IPS-NIHi7 (cell line): ENCODE measurements at regions not wholly inside any gene's neighbourhood (a gene's known extent, or its start where the extent isn't known, plus 50 kb on each side); places are given as distances from the start of the nearest gene placed in this dataset.

Source experiments
- DNase-seq: peaks from one replicate; pipeline ENCODE4 v3.0.0; 2012; ENCODE audit warnings: mixed read lengths; ENCODE audit errors: extremely low spot score

- DNase-seq: no peak
These were observed 72.6 kb upstream of the STXBP5 start for GRCh38 chr6:147131532-147132128.

- DNase-seq: no peak
These were observed 71.3 kb upstream of the STXBP5 start for GRCh38 chr6:147132889-147133288.

DNA sequence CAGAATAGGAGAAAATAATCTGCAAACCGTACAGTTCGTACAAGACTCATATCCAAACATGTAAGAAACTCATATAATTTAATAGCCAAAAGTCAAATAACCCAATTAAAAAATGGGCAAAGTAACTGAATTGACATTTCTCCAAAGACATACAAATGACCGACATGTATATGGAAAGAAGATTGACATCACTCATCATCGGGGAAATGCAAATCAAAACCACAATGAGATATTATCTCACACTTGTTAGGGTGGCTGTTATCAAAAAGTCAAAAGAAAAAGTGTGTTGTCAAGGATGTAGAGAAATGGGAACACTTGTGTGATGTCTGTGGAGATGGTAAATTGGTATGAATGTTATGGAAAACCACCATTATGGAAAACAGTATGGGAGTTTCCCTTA lies 70.5 kb upstream of the STXBP5 start:
- no peak for DNase-seq

DNA sequence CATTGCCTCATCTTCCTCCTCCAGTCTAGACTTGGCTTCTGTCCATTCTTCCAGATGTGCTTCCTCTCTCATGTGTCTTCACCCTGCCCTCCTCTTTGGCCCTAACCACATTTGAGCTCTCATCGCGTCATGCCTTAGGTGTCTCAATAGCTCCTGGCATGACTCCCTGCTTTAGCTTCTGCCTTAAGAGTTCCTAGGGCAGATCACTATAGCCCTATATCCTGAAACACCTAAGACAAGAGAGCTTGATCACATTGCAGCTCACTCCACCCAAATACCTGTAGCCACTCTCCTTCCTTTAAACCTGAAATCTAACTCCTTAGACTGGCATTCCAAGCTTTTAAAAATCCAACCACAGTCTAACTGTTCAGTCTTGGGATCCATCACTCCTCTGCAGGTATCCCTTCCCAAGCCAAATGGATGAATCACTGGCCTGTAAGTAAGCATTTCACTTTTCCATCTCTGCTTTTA lies 69.0 kb upstream of the STXBP5 start:
- no peak for DNase-seq

GRCh38 chr6:147136057-147136456 lies 68.2 kb upstream of the STXBP5 start:
- no peak for DNase-seq

DNA sequence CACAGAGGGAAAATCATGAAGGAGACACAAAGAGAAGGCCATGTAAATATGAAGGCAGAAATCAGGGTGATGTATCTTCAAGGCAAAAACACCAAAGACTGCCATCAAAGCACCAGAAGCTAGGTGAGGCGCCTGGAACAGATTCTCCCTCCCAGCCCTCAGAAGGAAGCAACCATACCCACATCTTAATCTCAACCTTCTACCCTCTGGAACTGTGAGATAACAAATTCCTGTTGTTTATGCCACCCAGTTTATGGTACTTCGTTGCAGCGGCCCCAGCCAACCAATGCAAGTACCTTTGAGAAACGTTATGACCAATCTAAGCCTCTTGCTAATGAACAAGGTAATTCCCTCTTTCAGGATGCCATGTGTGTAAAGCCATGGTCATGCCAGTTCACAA lies 66.2 kb upstream of the STXBP5 start:
- no peak for DNase-seq

DNA sequence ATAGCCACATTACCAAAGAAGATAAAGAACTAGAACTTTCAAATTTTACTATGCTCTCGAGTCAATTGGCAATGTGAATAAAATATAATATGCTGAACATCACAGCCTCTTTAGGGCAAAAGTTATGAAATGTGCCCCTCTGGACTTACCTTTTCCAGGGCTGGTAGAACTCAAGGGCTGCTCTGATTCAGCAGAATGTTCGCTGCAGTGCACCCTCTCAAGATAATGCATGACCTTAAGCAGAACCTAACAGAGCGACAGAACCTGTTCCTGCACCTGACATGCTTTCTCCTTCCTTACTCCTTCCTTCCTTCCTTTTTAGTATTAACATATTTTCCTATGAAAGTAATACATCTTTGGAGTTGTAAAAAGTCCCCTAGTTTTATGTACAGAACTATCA lies 65.4 kb upstream of the STXBP5 start:
- no peak for DNase-seq

DNA sequence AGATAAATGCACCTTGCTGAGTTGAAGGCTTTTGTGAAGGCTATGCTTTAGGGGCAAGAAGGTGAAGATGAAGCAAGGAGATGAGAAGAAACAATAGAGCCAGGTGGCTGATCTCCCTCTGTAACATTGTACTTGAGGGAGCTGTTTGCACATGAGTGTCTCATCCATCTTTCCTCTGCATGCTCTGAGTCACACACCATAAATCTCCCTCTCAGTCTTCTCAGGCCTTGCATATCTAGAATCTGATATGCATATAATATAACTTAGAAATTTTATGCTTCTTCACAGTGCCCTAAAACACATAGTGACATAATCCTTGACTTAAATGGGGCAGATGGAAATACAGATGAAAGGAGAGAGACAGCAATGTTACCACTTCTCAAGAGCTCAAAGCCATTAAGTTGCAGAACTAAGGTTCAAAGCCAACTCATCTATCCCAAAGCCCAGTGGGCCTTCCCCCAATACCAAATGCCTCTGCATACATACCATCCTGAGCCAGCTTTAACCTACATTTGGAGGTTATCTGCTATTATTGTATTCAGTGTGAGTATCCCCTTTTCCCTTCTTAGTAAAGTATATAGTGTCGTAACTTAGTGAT lies 62.4 kb upstream of the STXBP5 start:
- DNase-seq: no peak

DNA sequence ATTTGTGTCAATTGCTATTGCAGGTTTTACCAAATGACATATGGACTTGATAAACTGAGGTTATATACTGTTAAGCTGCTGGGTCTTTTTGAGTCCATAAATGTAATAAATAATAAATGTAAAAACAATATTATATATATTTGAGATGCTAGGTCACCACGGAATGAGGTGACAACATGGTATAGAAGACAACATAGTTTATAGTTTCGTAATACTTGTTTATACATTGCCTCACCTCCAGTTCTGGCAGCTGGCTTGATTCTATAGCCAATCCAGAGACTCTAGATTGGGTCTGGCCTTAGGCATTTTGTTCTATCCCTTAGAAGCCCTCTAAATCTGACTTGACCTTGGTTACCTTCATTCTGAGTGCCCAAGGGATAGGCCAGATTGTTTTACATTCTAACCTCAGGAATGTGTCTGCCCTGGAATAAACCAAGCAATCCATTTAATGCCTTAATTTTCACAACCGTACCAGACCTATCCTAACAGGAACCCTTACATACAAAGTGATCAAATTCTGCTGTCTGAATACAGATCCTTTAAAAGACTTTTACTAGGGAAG lies 61.5 kb upstream of the STXBP5 start:
- DNase-seq: no peak

DNA sequence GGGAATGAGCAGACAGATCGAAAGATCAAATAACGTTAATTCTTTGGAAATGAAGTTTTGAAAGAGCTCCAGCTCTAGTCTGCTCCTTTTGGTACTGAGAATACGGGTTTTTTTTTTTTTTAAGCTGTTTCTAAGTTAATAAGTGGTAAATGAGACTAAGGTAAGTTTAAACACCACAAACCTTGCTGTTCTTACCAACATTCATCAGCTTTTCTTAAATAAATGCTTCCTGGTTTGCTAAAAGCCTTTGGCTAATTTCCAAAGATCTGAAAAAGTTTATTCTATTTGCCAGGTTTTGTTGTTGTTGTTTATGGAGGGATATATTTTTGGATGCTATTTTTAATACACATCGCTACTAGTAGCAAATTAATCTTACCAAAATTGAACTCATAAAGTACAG lies 55.1 kb upstream of the STXBP5 start:
- no peak for DNase-seq

GRCh38 chr6:147149826-147150225 lies 54.4 kb upstream of the STXBP5 start:
- DNase-seq: no peak

GRCh38 chr6:147150293-147150692 lies 53.9 kb upstream of the STXBP5 start:
- DNase-seq: no peak
